HEK293 (cell line): ENCODE measurements at regions not wholly inside any gene's neighbourhood (a gene's known extent, or its start where the extent isn't known, plus 50 kb on each side); places are given as distances from the start of the nearest gene placed in this dataset.
"Not testable (repeated sequence)": the region's sequence is repeated elsewhere in the genome, so short reads cannot be mapped to it uniquely, and the experiment has no call there.

Source experiments
- BCL11A ChIP-seq: fragments of 450-650 bp; formaldehyde crosslinking; IDR thresholded peaks from 2 replicates; pipeline ENCODE4 v1.5.1; 2016; ENCODE audit warnings: low read depth, missing biosample characterization, missing genetic modification characterization
- CTCF ChIP-seq: fragments of 450-650 bp; formaldehyde crosslinking; IDR thresholded peaks from 2 replicates; pipeline ENCODE4 v1.5.1; 2016; ENCODE audit warnings: missing biosample characterization, missing genetic modification characterization
- MZF1 ChIP-seq: fragments of 450-650 bp; formaldehyde crosslinking; IDR thresholded peaks from 2 replicates; pipeline ENCODE4 v1.5.1; 2017; ENCODE audit warnings: missing biosample characterization, missing genetic modification characterization, borderline replicate concordance
- TCF7L2 ChIP-seq: IDR thresholded peaks from 2 replicates; pipeline ENCODE4 v1.6.1; 2011; ENCODE audit warnings: low read depth, mild to moderate bottlenecking, inconsistent platforms, low read length, moderate library complexity, borderline replicate concordance
- YY1 ChIP-seq: fragments of 450-650 bp; formaldehyde crosslinking; IDR thresholded peaks from 2 replicates; pipeline ENCODE4 v1.5.1; 2018; ENCODE audit warnings: missing biosample characterization, missing genetic modification characterization
- ZBTB7A ChIP-seq: fragments of 450-650 bp; formaldehyde crosslinking; IDR thresholded peaks from 2 replicates; pipeline ENCODE4 v1.5.1; 2016; ENCODE audit warnings: low read depth, missing biosample characterization, missing genetic modification characterization
- ZNF157 ChIP-seq: fragments of 450-650 bp; formaldehyde crosslinking; IDR thresholded peaks from 2 replicates; pipeline ENCODE4 v1.5.1; 2016; ENCODE audit warnings: missing biosample characterization, missing genetic modification characterization
- ZNF18 ChIP-seq: fragments of 450-650 bp; formaldehyde crosslinking; IDR thresholded peaks from 2 replicates; pipeline ENCODE4 v1.5.1; 2016; ENCODE audit warnings: missing biosample characterization, missing genetic modification characterization
- ZNF19 ChIP-seq: fragments of 450-650 bp; formaldehyde crosslinking; IDR thresholded peaks from 2 replicates; pipeline ENCODE4; 2016; ENCODE audit warnings: missing biosample characterization, missing genetic modification characterization, low read depth
- ZNF350 ChIP-seq: fragments of 450-650 bp; formaldehyde crosslinking; IDR thresholded peaks from 2 replicates; pipeline ENCODE4 v1.5.0; 2017; ENCODE audit warnings: missing biosample characterization, mild to moderate bottlenecking, missing genetic modification characterization

GRCh38 chr9:42412354-42412753, 228.9 kb downstream of the SPATA31A6 start:
- not testable (repeated sequence) for TF ChIP-seq CTCF; BCL11A; ZNF18 (tag by site-specific recombination); MZF1 (tag by site-specific recombination); ZNF157 (tag by site-specific recombination); YY1 (tag by site-specific recombination); TCF7L2; ZNF19 (tag by site-specific recombination); ZNF350 (tag by site-specific recombination); ZBTB7A (tag by site-specific recombination)
